Stimulated activated CD8-positive, alpha-beta memory T cell treated with anti-CD3 and anti-CD28 coated beads, Interleukin-4, amount 100 ng/mL, for 24 hours (primary cell): ENCODE measurements at regions not wholly inside any gene's neighbourhood (a gene's known extent, or its start where the extent isn't known, plus 50 kb on each side); places are given as distances from the start of the nearest gene placed in this dataset.

Experiments used
- DNase-seq: peaks from one replicate; pipeline ENCODE4 v3.0.0-alpha.2; 2020; ENCODE audit warnings: low read depth

DNA sequence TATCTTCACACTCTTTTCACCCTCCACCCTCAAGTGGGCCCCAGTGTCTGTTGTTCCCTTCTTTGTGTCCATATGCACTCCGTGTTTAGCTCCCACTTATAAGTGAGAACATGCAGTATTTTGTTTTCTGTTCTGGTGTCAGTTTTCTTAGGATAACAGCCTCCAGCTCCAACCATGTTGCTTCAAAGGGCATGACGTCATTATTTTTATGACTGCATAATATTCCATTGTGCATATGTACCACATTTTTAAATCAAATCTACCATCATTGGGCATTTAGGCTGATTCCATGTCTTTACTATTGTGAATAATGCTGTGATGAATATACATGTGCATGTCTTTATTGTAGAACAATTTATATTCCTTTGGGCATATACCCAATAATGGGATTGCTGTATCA, 140.3 kb downstream of the LYPLAL1 start:
- no peak for DNase-seq

DNA sequence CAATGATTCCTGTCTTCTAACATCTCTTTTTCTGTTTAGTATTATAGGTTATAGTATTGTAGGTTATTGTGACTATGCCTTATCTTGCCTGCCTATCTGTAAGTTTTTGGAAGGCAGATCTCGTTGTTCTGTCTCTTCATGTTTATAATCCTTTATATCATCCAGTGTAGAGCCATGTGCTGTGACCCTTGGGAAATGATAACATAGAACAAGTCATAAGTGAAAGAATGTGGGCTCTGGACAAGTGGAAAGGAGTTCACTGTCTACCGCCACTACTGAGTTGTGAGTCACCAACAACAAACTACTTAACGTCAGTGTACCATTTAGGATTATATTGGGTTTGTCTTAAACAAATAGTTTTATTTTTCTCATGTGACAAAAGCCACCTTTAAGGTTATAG, 139.3 kb downstream of the LYPLAL1 start:
- no peak for DNase-seq

DNA sequence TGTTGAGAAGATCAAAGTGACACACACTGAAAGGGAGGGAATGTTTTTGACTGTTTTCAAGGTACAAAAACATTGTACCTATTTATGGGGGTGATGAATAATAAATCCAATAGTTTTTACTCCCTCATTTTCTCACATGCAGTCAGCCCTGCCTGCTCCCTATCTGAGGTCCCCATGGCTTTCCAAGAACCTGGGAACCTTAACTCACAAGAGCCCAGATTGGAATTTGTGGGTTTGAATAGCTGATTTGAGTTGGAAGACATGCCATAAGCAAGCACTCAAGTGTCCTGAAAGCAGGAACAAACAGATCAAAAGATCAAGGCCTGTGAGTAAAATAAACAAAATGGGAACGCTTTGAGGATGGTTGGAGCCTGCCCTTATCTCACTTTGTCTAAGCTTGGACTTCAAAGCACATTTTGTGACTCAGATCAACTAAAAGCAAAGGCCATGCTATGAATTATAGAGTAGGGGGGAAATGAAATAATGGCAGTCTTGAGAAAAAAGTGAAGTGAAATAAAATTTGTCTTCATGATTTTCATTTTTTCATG, 136.6 kb downstream of the LYPLAL1 start:
- no peak for DNase-seq

DNA sequence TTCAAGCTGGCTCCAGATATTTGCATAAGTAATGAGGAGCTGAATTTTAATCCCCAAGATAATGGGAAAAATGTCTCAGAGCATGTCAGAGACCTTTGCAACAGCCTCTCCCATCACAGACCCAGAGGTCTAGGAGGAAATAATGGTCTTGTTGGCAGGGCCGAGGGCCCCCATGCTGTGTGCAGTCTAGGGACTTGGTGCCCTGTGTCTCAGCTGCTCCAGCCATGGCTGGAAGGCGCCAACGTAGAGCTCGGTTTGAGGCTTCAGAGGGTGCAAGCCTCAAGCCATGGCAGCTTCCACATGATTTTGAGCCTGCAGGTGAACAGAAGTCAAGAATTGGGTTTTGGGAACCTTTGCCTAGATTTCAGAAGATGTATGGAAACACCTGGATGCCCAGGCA, 134.7 kb downstream of the LYPLAL1 start:
- no peak for DNase-seq

DNA sequence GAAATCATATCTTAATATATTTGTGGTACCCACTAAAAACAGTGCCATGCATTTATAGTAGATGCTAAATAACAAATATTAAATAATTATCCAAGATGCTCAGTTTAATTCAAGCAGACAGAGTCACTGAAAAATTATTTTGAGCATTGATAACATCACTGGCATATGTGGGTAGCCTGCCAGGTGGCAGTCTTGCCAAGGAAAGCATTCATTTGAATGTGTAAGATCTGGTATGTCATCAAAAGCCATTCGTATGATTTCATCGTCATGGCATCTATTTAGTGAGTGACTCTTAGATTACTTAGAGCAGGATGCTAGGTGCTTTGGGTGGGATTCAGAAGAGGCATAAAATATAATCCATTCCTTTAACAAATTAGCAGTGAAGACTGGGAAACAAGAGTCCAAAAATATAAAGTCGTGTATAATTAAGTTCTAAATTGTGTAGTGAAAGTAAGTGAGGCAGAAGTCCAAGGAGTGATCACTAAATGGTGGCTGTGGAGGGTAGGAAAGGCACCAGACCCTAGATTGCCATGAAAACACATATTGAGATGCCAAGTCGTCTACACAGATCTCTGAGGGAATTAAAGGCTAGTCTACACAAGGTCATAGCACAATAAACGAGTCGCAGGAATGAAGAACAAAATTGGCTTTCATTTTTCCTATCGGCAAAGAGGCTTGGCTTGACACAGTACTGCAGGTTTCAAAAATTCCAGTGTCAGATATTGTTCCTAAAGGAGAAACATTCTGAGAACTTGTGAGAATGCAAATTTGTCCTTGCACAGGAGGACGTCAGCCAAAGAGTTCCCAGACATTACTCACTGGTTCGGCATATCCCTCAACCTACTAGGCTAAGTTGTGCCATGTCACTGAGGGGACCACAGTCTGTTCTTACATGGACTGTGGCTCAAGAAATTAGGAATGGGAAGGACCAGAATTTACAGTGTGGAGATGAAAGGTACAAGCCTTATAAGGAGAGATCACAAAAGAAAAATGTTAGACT, 130.8 kb downstream of the LYPLAL1 start:
- DNase-seq: no peak

DNA sequence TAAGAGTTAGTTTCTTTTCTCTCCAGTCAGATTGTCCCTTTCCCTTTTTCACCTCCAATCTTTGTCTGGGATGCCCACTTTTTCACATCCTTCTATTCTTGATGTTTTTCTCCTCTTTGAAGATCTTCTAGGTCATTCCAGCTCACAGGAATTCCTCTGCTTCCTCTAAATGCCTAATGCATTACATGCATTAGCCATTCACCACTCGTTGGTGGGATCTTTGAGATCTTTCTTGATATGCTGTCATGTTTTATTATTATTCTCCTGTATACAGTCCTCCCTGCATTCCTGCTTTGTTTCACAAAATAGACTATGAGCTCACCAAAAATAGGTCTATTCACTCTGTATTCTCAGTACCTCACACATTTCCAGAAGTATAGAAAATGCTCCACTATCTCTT, 129.0 kb downstream of the LYPLAL1 start:
- DNase-seq: no peak

DNA sequence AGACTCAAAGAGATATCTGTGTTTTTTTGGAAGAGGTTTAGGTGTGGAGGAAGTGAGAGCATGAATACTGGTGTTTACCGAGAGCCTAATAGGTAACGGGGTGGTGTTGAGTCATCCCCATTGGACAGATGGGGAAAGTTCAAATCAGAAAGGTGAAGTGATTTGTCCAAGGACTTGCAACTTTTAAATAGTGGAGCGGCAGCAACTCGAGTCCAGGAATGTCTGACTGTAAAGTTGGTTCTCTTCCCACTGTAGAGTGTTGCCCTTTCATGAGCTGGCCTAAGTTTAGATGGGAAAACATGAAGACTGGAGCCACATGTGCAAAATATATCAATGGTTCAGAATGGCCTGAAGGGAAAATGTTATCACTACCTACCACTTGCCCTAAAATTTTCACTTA, 125.7 kb downstream of the LYPLAL1 start:
- DNase-seq: no peak

DNA sequence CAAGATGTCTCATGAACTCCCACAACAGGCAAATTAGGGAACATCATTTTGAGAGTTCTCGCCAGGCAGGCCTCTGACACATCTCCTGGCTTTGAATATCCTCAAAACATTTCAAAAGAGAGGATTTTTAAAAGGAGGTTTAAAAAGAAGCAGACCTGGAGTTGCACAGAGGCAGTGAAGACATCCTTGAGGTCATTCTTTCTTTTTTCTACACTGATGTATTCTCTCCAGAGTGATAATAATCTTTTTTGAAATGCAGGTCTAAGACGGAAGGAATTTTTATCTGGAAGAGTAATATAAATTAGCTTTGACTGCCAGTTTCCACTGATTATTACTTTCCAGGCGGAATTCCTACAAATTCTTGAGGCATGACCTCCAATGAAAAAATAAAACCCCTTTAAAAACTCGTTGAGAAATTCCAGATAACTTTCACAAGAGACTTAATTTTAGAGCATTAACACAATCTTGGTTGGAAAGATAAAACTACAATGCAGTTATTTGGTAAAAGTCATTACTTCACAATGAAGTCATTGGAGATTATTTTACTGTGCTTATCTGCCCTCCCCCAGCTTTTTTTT, 125.0 kb downstream of the LYPLAL1 start:
- no peak for DNase-seq

DNA sequence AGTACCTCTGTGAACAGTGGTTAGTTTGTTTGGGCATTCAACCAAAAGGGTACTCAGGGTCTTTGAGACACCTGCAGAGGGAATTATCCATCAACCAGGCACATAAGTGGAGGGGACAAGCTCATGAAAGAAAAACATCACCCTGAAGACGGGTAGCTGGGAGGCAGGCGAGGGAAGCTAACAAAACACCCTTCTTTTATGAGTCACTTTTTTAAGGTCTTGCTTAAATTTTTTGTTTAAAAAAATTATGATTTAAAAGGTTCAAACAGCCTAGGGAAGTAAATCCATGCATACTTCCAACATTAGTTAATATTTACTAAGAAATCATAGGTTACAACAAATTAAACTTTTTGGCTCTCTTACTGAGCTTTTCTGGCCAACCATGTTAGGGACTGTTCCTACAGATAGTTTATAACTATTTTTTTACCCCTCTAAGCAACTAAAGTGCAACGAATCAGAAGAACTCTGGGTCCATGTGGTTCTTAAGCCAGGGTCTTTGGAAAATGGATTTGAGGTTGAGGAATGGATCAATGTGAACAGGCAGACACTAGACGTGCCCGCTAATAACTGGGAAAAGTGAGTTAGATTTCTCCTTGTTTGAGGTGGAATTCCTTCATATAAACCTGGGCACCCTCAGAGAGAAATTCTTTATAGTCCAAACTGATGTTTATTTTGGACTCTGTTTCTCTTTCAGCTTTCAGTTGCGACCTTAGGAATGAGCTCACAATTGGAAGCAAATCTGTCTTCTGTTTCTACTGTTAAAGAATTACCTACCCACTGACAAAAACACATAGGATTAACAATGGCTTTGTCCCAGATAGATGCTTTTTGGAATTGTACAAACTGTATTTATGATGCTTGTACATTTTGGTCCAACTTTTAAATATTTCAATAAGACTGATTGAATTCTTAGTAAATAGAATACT, 123.0 kb downstream of the LYPLAL1 start:
- DNase-seq: no peak

DNA sequence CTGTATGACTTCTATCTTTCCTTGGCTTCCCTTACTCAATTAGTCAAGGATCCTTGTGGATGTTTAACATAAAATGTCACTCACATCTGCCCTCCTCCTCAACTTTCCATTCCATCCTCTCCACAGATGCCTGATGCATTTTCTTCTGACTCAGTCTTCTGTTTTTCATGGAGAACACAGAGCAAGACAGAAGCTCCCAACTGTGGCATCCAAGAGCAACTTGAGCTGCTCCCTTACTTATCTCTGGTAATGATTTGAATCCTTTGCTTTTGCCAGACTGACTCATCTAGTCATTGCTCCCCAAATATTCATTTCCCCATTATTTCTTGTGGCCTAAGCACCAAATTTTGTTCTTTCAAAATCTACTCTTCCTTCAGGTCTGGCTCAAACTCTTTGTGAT, 120.6 kb downstream of the LYPLAL1 start:
- no peak for DNase-seq

DNA sequence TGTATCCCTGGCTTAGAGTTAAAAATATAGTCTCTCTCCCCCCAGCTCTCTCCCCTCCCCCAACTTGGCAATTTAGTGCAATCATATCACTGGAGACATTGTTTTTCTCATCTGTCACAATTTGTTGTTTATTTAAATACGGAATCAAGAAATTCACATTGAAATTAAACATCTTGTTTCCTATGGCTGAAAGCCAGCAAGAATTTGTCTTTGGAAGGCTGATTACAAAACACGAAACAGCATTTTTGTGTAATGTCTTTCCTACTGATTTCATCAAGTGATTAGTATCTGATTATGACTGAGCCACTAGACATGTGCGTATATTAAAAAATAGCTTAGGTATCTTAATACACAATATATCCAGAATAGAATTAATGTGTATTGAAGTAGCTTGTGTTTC, 119.7 kb downstream of the LYPLAL1 start:
- DNase-seq: no peak

DNA sequence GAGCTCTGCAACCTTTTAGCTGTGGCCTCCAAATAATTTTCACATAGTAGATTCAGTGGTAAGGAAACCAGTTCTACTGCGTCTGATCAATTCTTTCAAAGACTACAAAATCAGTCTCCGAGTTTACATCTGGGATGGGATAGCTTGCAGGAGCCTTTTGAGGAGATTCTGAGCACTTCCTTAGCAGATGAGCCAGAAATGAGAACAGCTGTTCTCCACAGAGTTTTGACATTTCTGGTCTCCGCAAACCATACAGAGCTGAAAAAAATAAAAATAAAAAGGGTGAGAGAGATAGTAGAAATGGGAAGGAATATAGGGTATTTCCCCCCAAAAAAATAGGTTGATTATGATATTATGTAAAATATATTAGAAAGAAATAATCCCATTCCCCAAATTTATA, 119.3 kb downstream of the LYPLAL1 start:
- DNase-seq: no peak

DNA sequence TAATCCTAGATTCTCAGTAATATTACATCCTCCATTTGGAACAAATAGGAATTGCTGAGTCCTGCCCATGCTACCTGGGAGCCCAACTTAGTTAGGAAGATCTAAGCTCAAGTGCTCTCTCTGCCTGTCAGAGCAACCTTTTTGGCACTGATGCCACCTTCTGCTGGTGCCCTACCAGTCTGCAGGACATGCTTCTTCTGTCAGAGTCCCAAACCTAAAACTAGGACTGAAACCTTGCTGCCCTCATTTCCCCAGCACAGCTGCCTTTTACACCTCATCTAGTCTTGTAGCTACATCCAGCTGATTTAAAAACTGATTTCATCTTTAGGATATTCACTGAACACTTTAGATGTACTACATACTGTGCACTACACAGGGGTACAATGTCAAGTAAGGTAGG, 118.7 kb downstream of the LYPLAL1 start:
- no peak for DNase-seq

DNA sequence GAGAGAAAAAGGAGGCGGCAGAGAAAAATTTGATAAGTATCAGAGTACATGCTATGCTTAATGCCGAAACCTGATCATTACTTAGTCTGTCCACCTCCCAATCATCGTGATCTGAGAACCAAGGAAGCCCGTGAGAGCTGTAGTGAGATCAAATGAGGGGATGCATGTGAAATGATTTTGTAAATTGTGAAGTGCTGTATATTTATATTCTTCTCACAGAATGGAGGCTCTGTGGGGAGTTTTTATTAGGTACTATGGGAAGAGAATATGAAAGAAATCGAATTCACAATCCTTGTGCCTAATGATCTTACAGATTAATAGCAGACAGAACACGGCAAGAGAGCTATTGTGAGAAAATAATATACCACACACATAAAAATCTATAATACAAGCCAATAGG, 115.5 kb downstream of the LYPLAL1 start:
- DNase-seq: no peak

DNA sequence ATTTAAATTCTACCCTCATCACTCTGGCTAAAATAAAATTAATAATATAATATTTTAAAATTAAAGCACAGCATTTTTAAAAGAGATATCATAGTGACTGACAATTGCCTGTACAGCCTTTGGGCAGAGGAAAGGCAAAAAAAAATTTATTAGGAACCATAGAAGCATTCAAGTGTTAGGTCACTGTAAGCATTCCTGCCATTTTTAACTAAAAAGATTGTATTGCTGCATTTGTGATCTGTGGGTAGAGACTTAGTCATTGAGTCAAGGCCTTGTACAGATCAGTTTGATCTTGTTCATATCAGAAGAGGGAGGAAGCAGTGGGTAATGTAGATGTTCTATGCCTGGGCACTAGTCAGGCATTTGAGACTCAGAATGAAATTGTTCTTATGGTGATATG, 109.9 kb downstream of the LYPLAL1 start:
- DNase-seq: no peak

DNA sequence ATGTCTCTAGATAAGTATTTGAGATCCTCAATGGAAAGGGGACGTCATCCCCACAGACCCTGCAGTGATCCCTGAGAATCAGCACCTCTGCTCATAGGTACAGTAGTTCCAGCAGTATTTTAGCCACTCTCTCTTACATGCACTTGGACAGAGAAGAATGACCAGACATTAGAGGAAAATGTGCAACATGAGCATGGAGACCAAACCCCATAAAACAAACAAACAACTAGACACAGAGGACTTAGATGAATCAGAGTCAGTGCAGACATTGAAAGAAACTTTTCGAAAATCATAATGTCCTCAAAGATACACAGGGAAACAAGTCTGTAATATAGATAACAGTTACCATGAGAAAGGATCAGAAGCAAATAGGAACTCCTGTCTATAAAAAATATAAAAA, 108.2 kb downstream of the LYPLAL1 start:
- DNase-seq: no peak

DNA sequence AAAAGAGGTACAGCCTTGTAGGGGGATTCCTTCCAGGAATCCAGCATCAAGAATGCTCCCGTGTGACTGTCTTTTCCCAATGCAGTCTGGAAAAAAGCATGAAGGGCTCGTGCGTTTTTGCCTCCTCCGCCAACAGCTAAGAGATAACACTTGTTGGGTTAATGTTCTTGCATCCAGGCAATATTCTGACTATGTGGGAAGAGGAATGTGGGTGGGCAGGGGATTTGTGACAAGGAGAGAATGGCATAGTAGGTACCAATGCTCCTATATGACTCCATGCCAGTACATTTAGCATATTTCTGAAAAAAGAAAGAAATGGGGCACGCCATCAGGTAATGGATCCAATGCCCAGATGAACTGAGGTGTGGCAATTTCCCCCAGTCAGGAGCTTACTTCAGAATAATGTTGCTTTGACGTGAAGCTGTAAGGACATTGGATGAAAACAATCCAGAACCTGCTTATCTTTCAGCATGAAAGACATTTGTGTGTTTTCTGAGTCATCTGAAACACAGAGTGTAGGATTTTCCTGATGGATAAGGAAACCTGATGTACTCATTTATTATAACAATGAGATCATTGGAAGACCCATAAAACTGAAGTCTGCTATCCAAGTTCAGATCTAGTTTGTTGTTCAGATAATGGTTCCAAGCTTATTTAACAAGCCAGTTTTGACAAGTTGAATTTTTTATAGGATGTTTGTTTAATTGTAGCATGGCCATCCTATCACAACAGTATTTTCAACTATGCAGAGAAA, 105.5 kb downstream of the LYPLAL1 start:
- DNase-seq: no peak

DNA sequence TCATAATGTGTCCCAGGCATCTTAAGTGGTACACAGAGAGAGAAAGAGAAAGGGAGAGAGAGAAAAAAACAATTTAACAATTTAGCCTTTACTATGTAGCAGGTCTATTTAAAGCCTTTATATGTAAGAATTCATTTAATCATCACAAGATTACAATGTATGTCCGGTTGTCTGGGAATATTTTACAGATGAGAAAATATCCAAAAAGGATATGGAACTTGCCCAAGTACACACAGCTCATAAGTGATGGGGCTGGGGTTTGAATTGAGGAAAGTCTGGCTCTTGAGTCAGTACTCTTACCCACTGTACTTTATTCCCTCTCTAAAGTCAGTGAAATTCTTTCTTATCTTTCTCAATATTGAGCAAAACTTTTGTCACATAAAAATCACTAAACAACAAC, 104.6 kb downstream of the LYPLAL1 start:
- no peak for DNase-seq

DNA sequence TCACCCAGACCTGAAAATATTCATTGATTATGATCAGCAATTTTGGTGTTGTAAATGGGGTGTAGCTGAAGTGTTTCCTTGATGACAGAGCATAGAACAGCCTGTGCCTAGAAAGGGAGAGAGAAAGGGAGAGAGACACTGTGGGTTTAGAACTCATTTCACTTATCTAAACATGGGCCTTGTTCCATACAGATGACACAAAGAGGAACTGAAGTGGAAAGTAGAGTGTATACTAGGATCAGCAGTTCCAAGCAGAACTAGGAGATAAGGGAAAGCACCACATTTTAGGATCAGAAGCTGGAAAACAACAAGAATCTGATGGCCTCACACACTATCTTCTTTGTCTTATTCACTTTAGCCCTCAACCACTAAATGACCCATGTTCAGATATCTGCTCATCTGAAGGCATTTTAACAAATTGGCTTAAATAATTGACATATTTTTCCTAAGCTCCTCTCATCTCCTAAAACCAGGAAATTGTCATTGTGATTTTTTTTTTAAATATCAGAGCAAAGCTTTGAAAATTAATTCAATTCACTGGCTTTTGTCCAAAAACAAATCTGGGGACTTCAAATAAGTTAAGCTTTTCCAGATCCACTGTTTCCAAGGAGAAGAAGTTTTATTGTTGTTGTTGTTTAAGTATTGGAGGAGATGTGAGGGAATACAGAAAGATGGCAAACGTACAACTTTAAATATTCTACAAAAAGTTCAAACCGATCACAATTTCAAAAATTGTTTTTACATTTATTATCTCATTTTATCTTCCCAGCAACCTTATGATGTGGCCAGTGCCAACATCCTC, 103.8 kb downstream of the LYPLAL1 start:
- no peak for DNase-seq

DNA sequence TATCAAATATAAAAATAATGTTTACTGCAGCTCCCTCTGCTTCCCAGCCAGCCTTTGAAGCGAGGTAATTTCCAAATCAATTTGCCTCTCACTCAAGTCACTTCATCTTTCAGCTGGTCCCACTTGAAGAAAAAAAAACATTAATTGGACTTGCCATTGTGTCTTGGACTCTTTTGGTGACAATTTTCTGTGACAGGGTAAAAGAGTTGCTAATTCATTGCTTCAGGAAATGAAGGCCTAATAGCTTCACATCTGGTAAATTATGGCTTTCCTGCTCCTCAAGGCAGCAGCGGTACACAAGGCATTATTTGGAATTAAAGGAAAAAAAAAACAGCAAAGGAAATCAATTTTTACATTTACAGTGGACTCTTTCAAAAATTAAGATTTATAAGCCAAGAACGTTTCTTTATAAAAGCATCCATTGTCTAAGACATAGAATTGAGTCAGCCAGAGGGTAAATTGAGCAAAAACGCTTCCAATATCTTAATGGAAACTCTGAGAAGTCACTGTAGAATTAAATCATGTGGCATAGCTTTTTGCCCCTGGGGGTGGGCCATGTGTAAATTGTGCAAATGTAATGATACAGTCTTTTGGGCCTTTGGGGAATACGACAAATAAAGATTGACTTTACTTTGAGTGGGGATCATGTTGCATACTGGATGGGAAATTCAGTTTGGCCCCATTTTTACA, 102.5 kb downstream of the LYPLAL1 start:
- no peak for DNase-seq
